ENCODE measurements at regions not wholly inside any gene's neighbourhood (a gene's known extent, or its start where the extent isn't known, plus 50 kb on each side); places are given as distances from the start of the nearest gene placed in this dataset.
"Not testable (repeated sequence)": the region's sequence is repeated elsewhere in the genome, so short reads cannot be mapped to it uniquely, and the experiment has no call there.

DNA sequence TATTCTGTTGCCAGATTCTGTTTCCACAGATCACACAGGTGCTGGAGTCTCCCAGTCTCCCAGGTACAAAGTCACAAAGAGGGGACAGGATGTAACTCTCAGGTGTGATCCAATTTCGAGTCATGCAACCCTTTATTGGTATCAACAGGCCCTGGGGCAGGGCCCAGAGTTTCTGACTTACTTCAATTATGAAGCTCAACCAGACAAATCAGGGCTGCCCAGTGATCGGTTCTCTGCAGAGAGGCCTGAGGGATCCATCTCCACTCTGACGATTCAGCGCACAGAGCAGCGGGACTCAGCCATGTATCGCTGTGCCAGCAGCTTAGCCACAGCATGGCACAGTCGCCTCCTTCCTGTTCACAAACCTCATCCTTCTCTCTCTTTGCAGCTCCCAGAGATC is 237.5 kb upstream of the PRSS1 start:
- TF ChIP-seq, protein P1, sequence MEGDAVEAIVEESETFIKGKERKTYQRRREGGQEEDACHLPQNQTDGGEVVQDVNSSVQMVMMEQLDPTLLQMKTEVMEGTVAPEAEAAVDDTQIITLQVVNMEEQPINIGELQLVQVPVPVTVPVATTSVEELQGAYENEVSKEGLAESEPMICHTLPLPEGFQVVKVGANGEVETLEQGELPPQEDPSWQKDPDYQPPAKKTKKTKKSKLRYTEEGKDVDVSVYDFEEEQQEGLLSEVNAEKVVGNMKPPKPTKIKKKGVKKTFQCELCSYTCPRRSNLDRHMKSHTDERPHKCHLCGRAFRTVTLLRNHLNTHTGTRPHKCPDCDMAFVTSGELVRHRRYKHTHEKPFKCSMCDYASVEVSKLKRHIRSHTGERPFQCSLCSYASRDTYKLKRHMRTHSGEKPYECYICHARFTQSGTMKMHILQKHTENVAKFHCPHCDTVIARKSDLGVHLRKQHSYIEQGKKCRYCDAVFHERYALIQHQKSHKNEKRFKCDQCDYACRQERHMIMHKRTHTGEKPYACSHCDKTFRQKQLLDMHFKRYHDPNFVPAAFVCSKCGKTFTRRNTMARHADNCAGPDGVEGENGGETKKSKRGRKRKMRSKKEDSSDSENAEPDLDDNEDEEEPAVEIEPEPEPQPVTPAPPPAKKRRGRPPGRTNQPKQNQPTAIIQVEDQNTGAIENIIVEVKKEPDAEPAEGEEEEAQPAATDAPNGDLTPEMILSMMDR (conservative IDR thresholded peaks at IDR 0.05; ENCODE audit: low read depth, low read length) = no peak
- no peak for DNase-seq (ENCODE audit: low read depth)
- no peak overlapping the region for H3K4me3 ChIP-seq (ENCODE audit: low read depth, low read length)

DNA sequence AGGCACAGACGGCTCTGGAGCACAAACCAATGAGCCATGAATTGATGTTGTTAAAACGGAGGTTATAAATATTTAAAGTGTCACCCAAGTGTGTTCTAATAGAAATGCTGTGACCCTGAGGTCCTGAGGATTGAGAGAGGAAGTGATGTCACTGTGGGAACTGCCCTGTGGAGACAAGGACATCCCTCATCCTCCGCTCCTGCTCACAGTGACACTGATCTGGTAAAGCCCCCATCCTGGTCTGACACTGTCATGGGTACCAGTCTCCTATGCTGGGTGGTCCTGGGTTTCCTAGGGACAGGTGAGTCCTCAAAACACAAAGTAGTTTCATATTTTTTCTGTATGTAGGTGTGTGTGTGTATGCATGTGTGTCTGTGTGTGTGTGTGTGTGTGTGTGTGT is 237.9 kb upstream of the PRSS1 start:
- no peak overlapping the region for H3K4me3 ChIP-seq (ENCODE audit: low read depth, low read length)
- TF ChIP-seq, protein P1 (conservative IDR thresholded peaks at IDR 0.05; ENCODE audit: low read depth, low read length) = no peak
- DNase-seq (ENCODE audit: low read depth) = no peak

DNA sequence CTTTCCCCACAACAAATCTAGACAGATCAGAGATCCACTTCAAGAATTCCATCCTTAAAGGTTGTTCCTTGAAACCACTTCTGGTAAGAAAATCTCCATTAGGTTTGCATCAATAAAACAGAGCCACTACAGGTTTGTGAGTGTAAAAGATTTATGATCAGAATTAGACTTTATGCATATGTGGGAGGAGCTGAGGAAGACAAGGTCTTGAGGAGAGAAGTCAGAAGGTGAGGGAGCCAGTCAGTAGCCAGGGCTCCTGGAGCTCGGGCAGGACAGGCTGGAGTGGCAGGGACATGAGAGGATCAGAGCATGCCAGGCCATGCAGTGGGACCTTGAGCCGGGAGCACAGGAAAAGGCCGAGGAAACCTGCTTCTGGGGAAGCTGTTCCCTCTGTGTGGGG is 240.0 kb upstream of the PRSS1 start:
- H3K4me3 ChIP-seq (ENCODE audit: low read depth, low read length); DNase-seq (ENCODE audit: low read depth): not testable (repeated sequence)

DNA sequence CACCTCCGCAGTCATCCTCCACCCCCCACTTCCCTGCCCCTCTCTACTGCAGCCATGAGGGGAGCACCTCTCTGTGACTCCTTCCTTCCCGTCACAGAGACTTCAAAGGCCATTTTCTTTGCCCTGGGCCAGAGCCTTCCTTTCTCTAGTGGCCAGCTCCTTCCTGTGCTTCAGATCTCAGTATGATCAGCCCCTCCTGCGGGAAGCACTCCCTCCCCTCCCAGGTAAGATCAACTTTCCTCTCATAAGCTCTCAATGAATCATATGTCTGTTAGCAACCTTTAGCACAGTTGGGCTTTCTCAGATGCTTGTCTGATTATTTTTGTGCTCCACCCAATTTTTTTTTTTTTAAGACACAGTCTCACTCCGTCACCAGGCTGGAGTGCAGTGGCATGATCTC is 241.0 kb upstream of the PRSS1 start:
- H3K4me3 ChIP-seq (ENCODE audit: low read depth, low read length) = no peak overlapping the region
- TF ChIP-seq, protein P1 (conservative IDR thresholded peaks at IDR 0.05; ENCODE audit: low read depth, low read length) = no peak
- no peak for DNase-seq (ENCODE audit: low read depth)

DNA sequence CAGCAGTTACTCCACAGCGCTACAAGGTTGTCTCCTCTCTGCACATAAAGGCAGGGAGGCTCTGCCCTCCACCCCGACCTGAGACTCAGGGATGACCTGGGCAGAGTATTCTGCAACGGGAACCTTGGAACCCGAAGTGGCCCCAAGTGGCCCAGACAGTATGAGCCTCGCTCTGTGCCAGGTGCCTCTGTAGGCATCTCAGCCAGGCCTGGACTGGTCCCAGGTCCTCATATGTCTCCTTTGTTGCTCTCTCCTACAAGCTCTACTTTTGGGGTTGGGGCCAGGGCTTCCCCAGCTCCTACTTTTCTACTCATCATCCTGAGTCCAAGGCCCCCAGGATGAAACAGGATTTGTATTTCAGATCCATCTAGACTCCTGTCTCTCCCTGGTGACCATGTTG is 241.5 kb upstream of the PRSS1 start:
- no peak for DNase-seq (ENCODE audit: low read depth)
- H3K4me3 ChIP-seq (ENCODE audit: low read depth, low read length) = no peak overlapping the region
- TF ChIP-seq, protein P1 (conservative IDR thresholded peaks at IDR 0.05; ENCODE audit: low read depth, low read length) = no peak

DNA sequence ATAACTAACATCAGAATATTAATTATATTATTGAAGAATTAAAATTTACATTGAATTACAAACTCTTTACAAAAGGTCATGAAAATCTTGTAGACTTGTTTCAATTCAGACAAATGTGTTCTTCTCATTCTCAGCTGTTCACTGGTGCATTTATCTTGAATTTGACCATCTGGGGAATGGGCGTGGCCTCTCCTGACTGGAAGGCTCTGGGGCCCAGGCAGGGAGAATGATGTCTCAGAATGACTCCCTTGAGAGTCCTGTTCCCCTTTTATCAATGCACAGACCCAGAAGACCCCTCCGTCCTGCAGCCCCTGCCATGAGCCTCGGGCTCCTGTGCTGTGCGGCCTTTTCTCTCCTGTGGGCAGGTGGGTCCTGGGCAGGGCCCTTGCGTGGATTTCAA is 242.2 kb upstream of the PRSS1 start:
- DNase-seq (ENCODE audit: low read depth); H3K4me3 ChIP-seq (ENCODE audit: low read depth, low read length): not testable (repeated sequence)

DNA sequence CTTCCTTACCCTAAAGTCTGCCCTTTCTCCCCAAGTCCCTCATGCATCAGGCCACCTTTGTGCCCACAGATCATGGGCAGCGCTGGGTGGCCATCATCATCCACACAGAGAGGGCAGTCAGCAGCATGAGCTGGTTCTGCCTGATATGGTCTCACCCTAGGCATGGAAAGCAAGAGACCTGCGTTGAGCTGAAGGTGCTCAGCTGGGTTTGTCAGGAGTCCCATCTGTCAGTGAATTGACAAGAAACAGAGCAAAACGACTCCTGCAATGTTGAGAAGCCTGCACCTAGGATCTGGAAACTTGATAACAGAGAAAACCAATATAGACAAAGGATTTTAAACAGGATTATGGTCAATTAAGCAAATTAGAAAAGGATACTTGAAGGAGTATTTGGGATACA is 242.7 kb upstream of the PRSS1 start:
- DNase-seq (ENCODE audit: low read depth) = no peak
- TF ChIP-seq, protein P1 (conservative IDR thresholded peaks at IDR 0.05; ENCODE audit: low read depth, low read length) = no peak
- H3K4me3 ChIP-seq (ENCODE audit: low read depth, low read length) = no peak overlapping the region

DNA sequence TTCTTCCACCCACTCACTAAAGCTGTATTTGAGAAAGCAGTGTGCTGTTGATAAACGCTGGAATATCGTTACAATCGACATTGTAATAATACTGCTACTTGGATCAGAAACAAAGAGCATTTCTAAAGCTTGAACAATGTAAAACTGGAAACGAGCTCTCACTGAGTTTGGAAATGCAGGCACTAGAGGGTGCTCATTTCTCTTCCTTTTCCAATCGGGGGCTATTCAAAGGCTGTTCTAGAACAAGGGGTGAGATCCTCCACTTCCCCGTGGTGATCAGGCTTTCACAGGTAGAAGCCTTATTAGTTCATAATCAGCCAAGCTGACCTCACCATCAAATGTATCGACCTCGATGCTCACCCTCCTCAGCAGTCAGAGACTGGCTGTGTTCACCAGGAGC is 245.3 kb upstream of the PRSS1 start:
- H3K4me3 ChIP-seq (ENCODE audit: low read depth, low read length) = not testable (repeated sequence)

DNA sequence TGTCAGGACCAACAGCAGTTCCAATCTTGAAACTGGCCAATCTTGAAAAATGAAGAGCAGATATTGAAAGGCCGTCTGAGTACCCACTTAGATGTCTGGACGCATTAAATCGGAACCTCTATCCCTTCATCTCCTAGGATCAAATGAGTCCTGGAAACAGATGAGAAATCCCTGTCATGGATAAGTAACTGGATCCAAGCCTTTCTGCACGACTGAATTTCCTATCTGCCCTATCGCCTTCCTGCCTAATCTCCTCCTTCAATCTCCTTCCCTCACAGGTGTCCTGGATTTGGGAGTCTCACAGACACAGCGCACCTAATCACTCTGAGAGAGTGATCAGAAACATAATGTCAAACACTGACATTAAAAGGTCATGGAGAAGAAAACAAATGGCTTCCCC is 245.2 kb upstream of the PRSS58 start:
- TF ChIP-seq, protein P1 (conservative IDR thresholded peaks at IDR 0.05; ENCODE audit: low read depth, low read length) = no peak
- no peak overlapping the region for H3K4me3 ChIP-seq (ENCODE audit: low read depth, low read length)
- no peak for DNase-seq (ENCODE audit: low read depth)

More for the DNA sequence above, 245.3 kb upstream of the PRSS1 start:
- not testable (repeated sequence) for DNase-seq (ENCODE audit: low read depth)
